ENCODE measurements at regions not wholly inside any gene's neighbourhood (a gene's known extent, or its start where the extent isn't known, plus 50 kb on each side); places are given as distances from the start of the nearest gene placed in this dataset.

DNA sequence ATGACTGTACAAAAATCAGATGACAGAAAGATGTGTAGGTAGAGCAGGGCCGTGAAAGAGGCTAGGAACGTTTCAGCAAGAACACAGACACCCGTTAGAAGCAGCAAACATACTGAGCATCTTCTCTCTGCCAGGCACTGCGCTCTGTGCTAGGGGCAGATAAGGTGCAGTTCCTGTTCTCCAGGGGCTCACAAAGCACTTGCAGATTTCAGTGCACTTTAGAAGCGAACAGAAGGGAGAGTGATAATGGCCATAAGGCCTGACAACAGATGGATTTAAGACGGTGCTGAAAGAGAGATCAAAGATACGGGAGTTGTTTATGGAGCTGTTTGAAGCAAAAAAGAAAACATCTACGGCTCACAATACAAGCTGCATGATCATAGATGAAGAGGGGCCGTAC lies 200.3 kb upstream of the FOXD3 start:
- TF ChIP-seq, protein P1, sequence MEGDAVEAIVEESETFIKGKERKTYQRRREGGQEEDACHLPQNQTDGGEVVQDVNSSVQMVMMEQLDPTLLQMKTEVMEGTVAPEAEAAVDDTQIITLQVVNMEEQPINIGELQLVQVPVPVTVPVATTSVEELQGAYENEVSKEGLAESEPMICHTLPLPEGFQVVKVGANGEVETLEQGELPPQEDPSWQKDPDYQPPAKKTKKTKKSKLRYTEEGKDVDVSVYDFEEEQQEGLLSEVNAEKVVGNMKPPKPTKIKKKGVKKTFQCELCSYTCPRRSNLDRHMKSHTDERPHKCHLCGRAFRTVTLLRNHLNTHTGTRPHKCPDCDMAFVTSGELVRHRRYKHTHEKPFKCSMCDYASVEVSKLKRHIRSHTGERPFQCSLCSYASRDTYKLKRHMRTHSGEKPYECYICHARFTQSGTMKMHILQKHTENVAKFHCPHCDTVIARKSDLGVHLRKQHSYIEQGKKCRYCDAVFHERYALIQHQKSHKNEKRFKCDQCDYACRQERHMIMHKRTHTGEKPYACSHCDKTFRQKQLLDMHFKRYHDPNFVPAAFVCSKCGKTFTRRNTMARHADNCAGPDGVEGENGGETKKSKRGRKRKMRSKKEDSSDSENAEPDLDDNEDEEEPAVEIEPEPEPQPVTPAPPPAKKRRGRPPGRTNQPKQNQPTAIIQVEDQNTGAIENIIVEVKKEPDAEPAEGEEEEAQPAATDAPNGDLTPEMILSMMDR (IDR thresholded peaks at IDR 0.05), result no peak
- no peak for TF ChIP-seq POLR2AphosphoS5 (IDR thresholded peaks at IDR 0.05)

Data from transverse colon (tissue), 4 donors.